H1 (cell line): ENCODE measurements at regions not wholly inside any gene's neighbourhood (a gene's known extent, or its start where the extent isn't known, plus 50 kb on each side); places are given as distances from the start of the nearest gene placed in this dataset.

Experiments used
- ASH2L ChIP-seq: fragments of 200-600, 300-600 bp; sonication (generic); IDR thresholded peaks from one replicate; pipeline ENCODE4 v1.7.1; 2017; ENCODE audit warnings: low read length
- MAFK ChIP-seq: IDR thresholded peaks from 2 replicates; pipeline ENCODE4 v1.6.1; 2012; ENCODE audit warnings: low read depth, mild to moderate bottlenecking, improper control_type of control experiment, low read length
- RAD21 ChIP-seq, 2 experiments: IDR thresholded peaks in 1 of 2; conservative IDR thresholded peaks in 1 of 2; 2 replicates each; pipeline ENCODE4 v1.6.1; 2011; ENCODE audit warnings: low read depth in 2 of 2, low read length in 2 of 2, improper control_type of control experiment in 1 of 2, inconsistent platforms in 1 of 2, mild to moderate bottlenecking in 1 of 2, moderate library complexity in 1 of 2
- TAF1 ChIP-seq: IDR thresholded peaks from 2 replicates; pipeline ENCODE4 v1.6.1; 2011; ENCODE audit warnings: mild to moderate bottlenecking, low read depth, low read length
- TF ChIP-seq, protein P1 (sequence below): IDR thresholded peaks from 2 replicates; pipeline ENCODE4 v1.6.1; 2012; ENCODE audit warnings: inconsistent platforms
- TF ChIP-seq, protein P2 (sequence below): IDR thresholded peaks from 2 replicates; pipeline ENCODE4 v1.6.1; 2011; ENCODE audit warnings: low read length, improper control_type of control experiment

DNA sequence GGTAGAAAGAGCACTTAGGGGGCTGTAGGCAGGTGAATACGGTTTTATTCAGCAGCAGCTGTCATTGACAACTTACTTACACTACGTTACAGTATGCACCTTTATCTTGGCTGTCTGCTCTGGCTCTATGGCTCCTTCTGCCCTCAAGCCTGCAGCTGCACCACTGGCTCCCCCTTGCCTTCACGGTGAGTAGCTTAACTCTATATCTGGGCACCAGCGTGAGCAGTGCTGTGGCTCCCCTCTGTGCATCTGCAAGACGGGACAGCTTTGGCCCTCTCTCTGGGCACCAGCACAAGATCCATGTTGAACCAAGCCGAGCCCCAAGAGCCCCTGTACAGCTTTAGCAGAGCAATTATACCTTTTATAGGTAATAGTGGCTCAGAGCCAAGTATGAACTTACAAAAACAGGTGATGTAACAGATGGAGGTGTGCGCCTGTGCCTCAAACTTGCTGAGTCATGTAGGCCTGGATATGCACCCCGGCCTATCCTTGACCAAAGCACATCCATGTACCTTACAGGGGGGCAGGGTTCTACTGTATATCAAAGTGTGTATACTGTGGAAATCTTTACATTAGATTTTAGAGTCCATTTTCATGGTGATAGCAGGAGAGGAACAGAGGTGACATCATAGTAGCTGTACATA lies 96.9 kb upstream of the CTSC start (continued):
- TF ChIP-seq ASH2L: no peak
- TF ChIP-seq, protein P1, sequence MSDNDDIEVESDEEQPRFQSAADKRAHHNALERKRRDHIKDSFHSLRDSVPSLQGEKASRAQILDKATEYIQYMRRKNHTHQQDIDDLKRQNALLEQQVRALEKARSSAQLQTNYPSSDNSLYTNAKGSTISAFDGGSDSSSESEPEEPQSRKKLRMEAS: no peak
- TF ChIP-seq TAF1: no peak
- TF ChIP-seq, protein P2, sequence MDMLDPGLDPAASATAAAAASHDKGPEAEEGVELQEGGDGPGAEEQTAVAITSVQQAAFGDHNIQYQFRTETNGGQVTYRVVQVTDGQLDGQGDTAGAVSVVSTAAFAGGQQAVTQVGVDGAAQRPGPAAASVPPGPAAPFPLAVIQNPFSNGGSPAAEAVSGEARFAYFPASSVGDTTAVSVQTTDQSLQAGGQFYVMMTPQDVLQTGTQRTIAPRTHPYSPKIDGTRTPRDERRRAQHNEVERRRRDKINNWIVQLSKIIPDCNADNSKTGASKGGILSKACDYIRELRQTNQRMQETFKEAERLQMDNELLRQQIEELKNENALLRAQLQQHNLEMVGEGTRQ: no peak
- peak; percentile 19; the same call in 1 of the 2 replicates for TF ChIP-seq MAFK
- peak; percentile 29 to 30; a peak in 2 of 4 replicates for TF ChIP-seq RAD21 (IDR thresholded peaks at IDR 0.05 in 1 of 2, conservative IDR thresholded peaks at IDR 0.05 in 1 of 2; ENCODE audit: low read depth in 2 of 2, low read length in 2 of 2)
